ENCODE measurements at regions not wholly inside any gene's neighbourhood (a gene's known extent, or its start where the extent isn't known, plus 50 kb on each side); places are given as distances from the start of the nearest gene placed in this dataset.

- TF ChIP-seq CTCF (conservative IDR thresholded peaks at IDR 0.05), result no peak
- no peaks in the 10 kb centered on the region for H3K27me3 Mint-ChIP-seq
- H3K4me1 Mint-ChIP-seq (ENCODE audit: unreplicated experiment), result peaks cover 26% of the 10 kb centered on the region
- H3K36me3 Mint-ChIP-seq, result no peaks in the 10 kb centered on the region
- no peak for DNase-seq (ENCODE audit: extremely low spot score, unreplicated experiment)
- no peak overlapping the region for H3K4me3 Mint-ChIP-seq
- no peak overlapping the region for H3K27ac Mint-ChIP-seq
- no peaks in the 10 kb centered on the region for H3K9me3 Mint-ChIP-seq
Measured at GRCh38 chr7:24480501-24480900, 92.8 kb upstream of the PALS2 start.

DNA sequence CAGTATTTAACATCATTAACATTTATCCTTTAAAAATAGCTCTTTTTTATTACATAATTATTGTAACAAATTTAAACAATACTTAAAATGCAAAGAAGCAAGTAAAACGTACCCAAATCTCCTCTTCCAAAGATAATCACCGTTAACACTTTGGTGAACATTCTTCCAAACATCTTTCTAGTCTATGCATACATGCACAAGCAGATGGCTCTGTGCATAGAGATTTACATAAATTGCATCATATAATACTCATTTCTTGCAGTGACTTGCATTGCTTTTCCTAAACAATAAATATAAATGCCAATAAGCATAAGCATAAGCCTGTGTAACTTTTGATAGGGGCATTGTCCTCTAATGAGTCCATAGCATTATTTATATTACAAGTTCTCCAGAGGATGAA, 89.4 kb upstream of the PALS2 start:
- TF ChIP-seq CTCF (conservative IDR thresholded peaks at IDR 0.05), result no peak
- DNase-seq (ENCODE audit: extremely low spot score, unreplicated experiment), result no peak
- Mint-ChIP-seq H3K4me3 (no peak overlapping the region), H3K4me1 (ENCODE audit: unreplicated experiment) (peaks cover 6% of the 10 kb centered on the region), H3K9me3 (no peaks in the 10 kb centered on the region), H3K27me3 (no peaks in the 10 kb centered on the region), H3K36me3 (no peaks in the 10 kb centered on the region), H3K27ac (no peak overlapping the region)

DNA sequence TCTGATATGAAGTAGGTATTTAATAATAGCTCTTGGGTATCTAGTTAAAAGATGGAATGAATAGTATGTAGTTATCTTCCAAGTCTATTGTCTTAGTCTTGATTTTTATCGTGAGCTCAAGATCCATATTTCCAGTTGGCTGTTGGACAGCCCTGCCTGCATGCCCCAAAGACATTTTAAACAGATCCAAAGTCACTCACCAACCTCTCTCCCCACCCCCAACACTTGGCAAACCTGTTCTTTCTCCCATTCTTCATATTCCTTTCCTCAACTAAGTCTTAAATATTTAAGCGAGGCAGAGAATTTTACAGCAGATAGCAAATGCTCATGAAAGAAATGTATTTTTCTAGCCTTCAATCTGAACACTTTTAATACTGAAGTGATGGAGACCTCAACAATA, 80.7 kb upstream of the PALS2 start:
- H3K36me3 Mint-ChIP-seq, result no peaks in the 10 kb centered on the region
- no peak for DNase-seq (ENCODE audit: extremely low spot score, unreplicated experiment)
- no peaks in the 10 kb centered on the region for H3K27me3 Mint-ChIP-seq
- H3K4me1 Mint-ChIP-seq (ENCODE audit: unreplicated experiment), result no peaks in the 10 kb centered on the region
- H3K27ac Mint-ChIP-seq, result peak overlapping the region; percentile 21
- TF ChIP-seq CTCF (conservative IDR thresholded peaks at IDR 0.05), result no peak
- peak overlapping the region; percentile 2 for H3K4me3 Mint-ChIP-seq
- H3K9me3 Mint-ChIP-seq, result peaks cover 9% of the 10 kb centered on the region

DNA sequence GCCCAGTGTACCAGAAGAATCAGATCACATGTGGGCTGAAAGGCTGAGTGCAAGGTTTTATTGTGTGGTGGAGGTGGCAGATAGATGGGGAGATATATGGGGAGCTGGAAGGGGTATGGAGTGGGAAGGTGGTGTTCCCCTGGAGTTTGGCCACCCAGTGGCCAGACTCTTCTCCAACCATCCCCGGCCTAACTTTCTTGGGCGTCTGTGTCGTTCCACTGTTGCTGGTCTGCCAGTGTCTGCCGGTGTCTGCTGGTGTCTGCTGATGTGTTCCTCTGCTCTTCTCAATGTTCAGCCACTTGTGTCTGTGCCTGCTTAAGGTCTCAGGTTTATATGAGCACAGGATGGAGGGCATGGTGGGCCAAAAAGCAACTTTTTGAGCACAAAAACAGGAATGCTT, 78.4 kb upstream of the PALS2 start:
- Mint-ChIP-seq H3K36me3 (no peaks in the 10 kb centered on the region), H3K27ac (no peak overlapping the region), H3K27me3 (no peaks in the 10 kb centered on the region), H3K4me3 (no peak overlapping the region), H3K4me1 (ENCODE audit: unreplicated experiment) (peaks cover 5% of the 10 kb centered on the region), H3K9me3 (peaks cover 9% of the 10 kb centered on the region)
- DNase-seq (ENCODE audit: extremely low spot score, unreplicated experiment), result no peak
- TF ChIP-seq CTCF (conservative IDR thresholded peaks at IDR 0.05), result no peak

DNA sequence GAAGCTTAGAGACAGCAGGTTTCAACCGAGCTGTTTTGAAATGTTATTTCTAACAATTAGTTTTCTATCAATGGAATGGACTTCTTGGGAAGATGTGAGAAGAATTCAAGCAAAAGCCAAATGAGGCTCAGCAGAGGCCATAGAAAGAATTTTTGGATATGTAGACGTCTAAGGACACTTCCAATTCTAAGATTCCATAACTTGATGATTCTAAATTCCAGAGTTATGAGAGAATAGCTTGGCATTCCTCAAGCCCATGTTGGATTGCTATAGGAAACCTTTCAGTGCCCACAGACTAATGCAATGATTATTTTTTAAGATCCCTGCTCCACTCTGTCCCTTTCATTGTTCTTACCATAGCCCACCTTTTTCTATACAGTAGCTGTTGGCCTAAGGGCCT, 77.2 kb upstream of the PALS2 start:
- Mint-ChIP-seq H3K4me3 (no peak overlapping the region), H3K27me3 (no peaks in the 10 kb centered on the region), H3K27ac (no peak overlapping the region), H3K9me3 (peaks cover 9% of the 10 kb centered on the region), H3K4me1 (ENCODE audit: unreplicated experiment) (peaks cover 10% of the 10 kb centered on the region), H3K36me3 (no peaks in the 10 kb centered on the region)
- no peak for TF ChIP-seq CTCF (conservative IDR thresholded peaks at IDR 0.05)
- DNase-seq (ENCODE audit: extremely low spot score, unreplicated experiment), result no peak

GRCh38 chr7:24498439-24498838, 74.8 kb upstream of the PALS2 start:
- no peak for TF ChIP-seq CTCF (conservative IDR thresholded peaks at IDR 0.05)
- Mint-ChIP-seq H3K27ac (no peak overlapping the region), H3K27me3 (no peaks in the 10 kb centered on the region)

More at GRCh38 chr7:24498439-24498838, 74.8 kb upstream of the PALS2 start:
- Mint-ChIP-seq H3K36me3 (no peaks in the 10 kb centered on the region), H3K4me1 (ENCODE audit: unreplicated experiment) (peaks cover 14% of the 10 kb centered on the region), H3K4me3 (no peak overlapping the region), H3K9me3 (peaks cover 4% of the 10 kb centered on the region)
- no peak for DNase-seq (ENCODE audit: extremely low spot score, unreplicated experiment)

Data from type B pancreatic cell (in vitro differentiated cells).